HEK293 (cell line): ENCODE measurements at regions not wholly inside any gene's neighbourhood (a gene's known extent, or its start where the extent isn't known, plus 50 kb on each side); places are given as distances from the start of the nearest gene placed in this dataset.

Source experiments
- CTCF ChIA-PET: fragments of 350-600 bp; formaldehyde crosslinking; extraction: SDS; loops from one replicate; lab custom pipeline; 2021; ENCODE audit warnings: antibody characterized with exemption; lab: Yijun Ruan, JAX
- POLR2A ChIA-PET: fragments of 300-600 bp; formaldehyde crosslinking; extraction: SDS; loops from one replicate; lab custom pipeline; 2020; ENCODE audit warnings: antibody characterized with exemption, inconsistent platforms; lab: Yijun Ruan, JAX
- H3K27ac ChIP-seq: fragments of 200-500 bp; sonication (Bioruptor generic); 2 replicates; pipeline ENCODE4 v1.5.1; 2014; ENCODE audit warnings: low read depth, low read length, control low read depth, inconsistent platforms; ENCODE audit errors: extremely low read depth
- H3K36me3 ChIP-seq, 2 experiments: fragments of 200-500 bp in 1 of 2; sonication (Bioruptor generic) in 1 of 2; 1 replicate in 1 of 2; 2 replicates in 1 of 2; pipeline ENCODE4 v1.5.1; 2014 to 2017; ENCODE audit warnings: inconsistent platforms in 2 of 2, low read length in 2 of 2; ENCODE audit not compliant: control insufficient read depth in 2 of 2, insufficient read depth in 1 of 2
- H3K4me1 ChIP-seq: fragments of 200-500 bp; sonication (Bioruptor generic); 2 replicates; pipeline ENCODE4 v1.5.1; 2014; ENCODE audit warnings: mild to moderate bottlenecking, low read length, inconsistent platforms; ENCODE audit not compliant: control insufficient read depth, insufficient read depth
- H3K4me3 ChIP-seq: 2 replicates; pipeline ENCODE4 v1.5.1; 2011; ENCODE audit warnings: low read depth, mild to moderate bottlenecking, control low read depth, low read length, moderate library complexity
- H3K9me3 ChIP-seq: fragments of 200-500 bp; sonication (Bioruptor generic); 2 replicates; pipeline ENCODE4 v1.5.1; 2014; ENCODE audit warnings: low read depth, low read length, inconsistent platforms; ENCODE audit not compliant: control insufficient read depth, insufficient read depth
- KLF10 ChIP-seq: fragments of 450-650 bp; IDR thresholded peaks from 2 replicates; pipeline ENCODE4 v1.5.1; 2018; ENCODE audit warnings: missing biosample characterization, mild to moderate bottlenecking, missing genetic modification characterization
- MZF1 ChIP-seq: fragments of 450-650 bp; formaldehyde crosslinking; IDR thresholded peaks from 2 replicates; pipeline ENCODE4 v1.5.1; 2017; ENCODE audit warnings: missing biosample characterization, missing genetic modification characterization, borderline replicate concordance
- SETDB1 ChIP-seq: IDR thresholded peaks from one replicate; pipeline ENCODE4 v1.6.1; 2017; ENCODE audit warnings: mild to moderate bottlenecking, low read length, moderate library complexity, mixed read lengths; ENCODE audit not compliant: insufficient read length
- TRIM28 ChIP-seq: IDR thresholded peaks from 2 replicates; pipeline ENCODE4 v1.6.1; 2011; ENCODE audit warnings: low read length, control low read depth, borderline replicate concordance
- ZEB2 ChIP-seq: fragments of 450-650 bp; formaldehyde crosslinking; IDR thresholded peaks from 2 replicates; pipeline ENCODE4 v1.5.1; 2016; ENCODE audit warnings: missing biosample characterization, missing genetic modification characterization
- ZFP41 ChIP-seq: fragments of 450-650 bp; formaldehyde crosslinking; IDR thresholded peaks from 2 replicates; pipeline ENCODE4 v1.5.1; 2016; ENCODE audit warnings: missing biosample characterization, missing genetic modification characterization, borderline replicate concordance
- ZNF132 ChIP-seq: fragments of 450-650 bp; formaldehyde crosslinking; IDR thresholded peaks from 2 replicates; pipeline ENCODE4 v1.5.1; 2017; ENCODE audit warnings: missing biosample characterization, missing genetic modification characterization, borderline replicate concordance
- ZNF211 ChIP-seq: fragments of 450-650 bp; formaldehyde crosslinking; IDR thresholded peaks from 2 replicates; pipeline ENCODE4 v1.5.1; 2016; ENCODE audit warnings: low read depth, missing biosample characterization, missing genetic modification characterization
- ZNF404 ChIP-seq: fragments of 450-650 bp; formaldehyde crosslinking; IDR thresholded peaks from 2 replicates; pipeline ENCODE4 v1.5.1; 2017; ENCODE audit warnings: missing biosample characterization, missing genetic modification characterization
- ZNF571 ChIP-seq: fragments of 450-650 bp; formaldehyde crosslinking; IDR thresholded peaks from 2 replicates; pipeline ENCODE4 v1.5.0; 2017; ENCODE audit warnings: missing biosample characterization, missing genetic modification characterization
- ZNF585B ChIP-seq: fragments of 450-650 bp; formaldehyde crosslinking; IDR thresholded peaks from 2 replicates; pipeline ENCODE4 v1.5.1; 2016; ENCODE audit warnings: missing biosample characterization, missing genetic modification characterization
- ZNF654 ChIP-seq: fragments of 450-650 bp; formaldehyde crosslinking; IDR thresholded peaks from 2 replicates; pipeline ENCODE4 v1.5.1; 2016; ENCODE audit warnings: low read depth, missing biosample characterization, missing genetic modification characterization
- ZNF677 ChIP-seq: fragments of 450-650 bp; IDR thresholded peaks from 2 replicates; pipeline ENCODE4 v1.5.0; 2018; ENCODE audit warnings: missing biosample characterization, mild to moderate bottlenecking, missing genetic modification characterization, moderate library complexity
- ZNF785 ChIP-seq: fragments of 450-650 bp; formaldehyde crosslinking; IDR thresholded peaks from 2 replicates; pipeline ENCODE4 v1.5.1; 2016; ENCODE audit warnings: missing biosample characterization, missing genetic modification characterization
- TF ChIP-seq, protein P1 (sequence below): fragments of 450-650 bp; formaldehyde crosslinking; IDR thresholded peaks from 2 replicates; pipeline ENCODE4; 2016; ENCODE audit warnings: missing biosample characterization, missing genetic modification characterization
- TF ChIP-seq, protein P2 (sequence below): fragments of 450-650 bp; formaldehyde crosslinking; IDR thresholded peaks from 2 replicates; pipeline ENCODE4 v1.5.1; 2016; ENCODE audit warnings: missing biosample characterization, missing genetic modification characterization, borderline replicate concordance
- TF ChIP-seq, protein P3 (sequence below): fragments of 450-650 bp; formaldehyde crosslinking; IDR thresholded peaks from 2 replicates; pipeline ENCODE4 v1.5.1; 2017; ENCODE audit warnings: missing biosample characterization, missing genetic modification characterization
- TF ChIP-seq, protein P4 (sequence below): fragments of 450-650 bp; formaldehyde crosslinking; IDR thresholded peaks from 2 replicates; pipeline ENCODE4 v1.5.1; 2016; ENCODE audit warnings: missing biosample characterization, missing genetic modification characterization

DNA sequence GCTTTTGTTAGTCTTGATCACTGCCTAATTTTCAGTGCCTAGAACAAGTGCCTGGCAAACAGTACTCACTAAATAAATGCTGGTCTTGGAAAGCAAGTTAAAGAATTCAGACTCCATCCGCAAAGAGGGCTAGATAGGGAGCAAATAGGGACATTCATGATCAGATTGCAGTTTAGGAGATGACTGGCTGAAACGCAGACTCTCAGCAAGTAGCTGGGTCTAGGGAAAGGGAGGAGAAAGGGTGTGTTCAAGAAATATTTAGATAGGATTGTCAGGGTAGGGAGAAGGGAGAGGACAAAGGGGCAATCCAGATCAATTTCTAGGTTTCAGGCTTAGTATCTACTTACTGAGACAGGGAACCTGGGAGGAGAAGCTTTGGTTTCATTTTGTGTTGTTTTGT, 108.4 kb downstream of the ESM1 start:
- ChIA-PET POLR2A (no interaction called here), CTCF (interaction anchor here (1.0 to 5.8 kb wide), 2 partner anchors 9 to 10 kb away, joined by 4 to 30 read pairs; no protein-coding TSS in a partner anchor)
- Histone ChIP-seq H3K9me3 (no peaks in the 10 kb centered on the region), H3K4me1 (peaks cover 3% of the 10 kb centered on the region; the same call in 1 of the 2 replicates), H3K36me3 (no peaks in the 10 kb centered on the region), H3K4me3 (no peak overlapping the region), H3K27ac (no peak overlapping the region)
- TF ChIP-seq ZEB2 (tag by site-specific recombination) = no peak
- TF ChIP-seq ZNF132 = no peak
- TF ChIP-seq, protein P1, sequence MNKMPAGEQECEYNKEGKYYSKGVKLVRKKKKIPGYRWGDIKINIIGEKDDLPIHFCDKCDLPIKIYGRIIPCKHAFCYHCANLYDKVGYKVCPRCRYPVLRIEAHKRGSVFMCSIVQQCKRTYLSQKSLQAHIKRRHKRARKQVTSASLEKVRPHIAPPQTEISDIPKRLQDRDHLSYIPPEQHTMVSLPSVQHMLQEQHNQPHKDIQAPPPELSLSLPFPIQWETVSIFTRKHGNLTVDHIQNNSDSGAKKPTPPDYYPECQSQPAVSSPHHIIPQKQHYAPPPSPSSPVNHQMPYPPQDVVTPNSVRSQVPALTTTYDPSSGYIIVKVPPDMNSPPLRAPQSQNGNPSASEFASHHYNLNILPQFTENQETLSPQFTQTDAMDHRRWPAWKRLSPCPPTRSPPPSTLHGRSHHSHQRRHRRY (tag by site-specific recombination) = no peak
- no peak for TF ChIP-seq ZNF585B (tag by site-specific recombination)
- TF ChIP-seq ZNF571 = no peak
- no peak for TF ChIP-seq KLF10 (tag by site-specific recombination)
- no peak for TF ChIP-seq ZNF211 (tag by site-specific recombination)

DNA sequence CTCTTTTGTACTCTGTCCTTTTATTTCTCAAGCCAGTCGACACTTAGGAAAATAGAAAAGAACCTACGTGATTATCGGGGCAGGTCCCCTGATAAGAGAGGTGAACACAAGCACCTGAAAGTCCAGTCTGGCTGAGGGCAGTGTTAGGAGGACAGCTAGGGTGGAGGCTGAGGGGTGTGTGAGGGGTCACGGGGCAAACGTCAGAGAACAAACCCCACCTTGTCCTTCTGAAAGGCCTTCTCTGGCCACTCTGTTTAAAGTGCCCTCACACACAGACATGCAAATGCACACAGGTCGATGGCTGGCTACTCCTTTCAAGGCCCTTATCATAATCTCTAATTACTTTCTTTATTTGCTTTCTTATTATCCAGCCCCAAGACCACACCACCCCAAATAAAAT, 108.8 kb downstream of the ESM1 start:
- Histone ChIP-seq H3K9me3 (no peaks in the 10 kb centered on the region), H3K4me3 (no peak overlapping the region), H3K27ac (no peak overlapping the region), H3K36me3 (no peaks in the 10 kb centered on the region), H3K4me1 (peaks cover 3% of the 10 kb centered on the region; the same call in 1 of the 2 replicates)
- TF ChIP-seq MZF1 (tag by site-specific recombination) (no peak), SETDB1 (no peak)
- ChIA-PET POLR2A (no interaction called here), CTCF (interaction anchor here (5.8 kb wide), 1 partner anchor 10 kb away, joined by 30 read pairs; no protein-coding TSS in a partner anchor)

DNA sequence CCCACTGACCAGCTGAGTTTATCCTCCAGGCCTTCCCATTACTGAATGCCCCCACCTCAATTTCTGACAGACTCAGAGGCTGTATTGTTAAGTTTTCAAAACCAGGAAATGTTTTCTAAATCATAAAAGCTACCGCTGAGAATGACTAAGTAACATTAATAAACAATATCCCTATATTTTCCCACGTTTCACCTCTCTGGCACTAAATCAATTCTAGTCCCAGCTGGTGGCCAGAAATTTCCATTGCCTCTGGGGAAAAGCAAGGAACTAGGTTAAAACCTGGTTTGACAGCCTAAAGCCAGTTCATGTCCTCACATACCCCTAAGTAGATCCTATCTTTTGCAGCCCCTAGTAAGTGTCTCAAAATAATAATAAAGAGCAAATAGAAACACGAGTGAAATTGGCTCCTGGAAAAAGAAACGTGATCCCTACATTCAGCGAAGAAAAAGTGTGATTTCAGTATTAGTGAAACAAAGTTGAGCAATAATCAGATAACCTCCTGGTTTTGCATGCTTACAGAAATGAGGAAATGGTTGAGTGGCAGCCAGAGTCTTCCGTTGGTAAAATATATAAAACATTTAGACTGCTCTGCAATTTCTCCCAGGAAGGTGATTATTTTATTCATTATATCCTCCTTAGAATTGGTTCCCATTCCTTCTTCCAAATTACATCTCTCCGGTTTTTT, 110.9 kb downstream of the ESM1 start:
- no peak overlapping the region for H3K4me3 ChIP-seq
- no peaks in the 10 kb centered on the region for H3K36me3 ChIP-seq
- H3K27ac ChIP-seq = no peak overlapping the region
- POLR2A ChIA-PET = no interaction called here
- TF ChIP-seq ZFP41 (tag by site-specific recombination) (no peak), TRIM28 (peak; percentile 59; the same call in 1 of the 2 replicates), ZNF404 (tag by site-specific recombination) (no peak), ZNF677 (no peak), ZNF654 (no peak), ZNF785 (tag by site-specific recombination) (no peak)
- TF ChIP-seq, protein P2, sequence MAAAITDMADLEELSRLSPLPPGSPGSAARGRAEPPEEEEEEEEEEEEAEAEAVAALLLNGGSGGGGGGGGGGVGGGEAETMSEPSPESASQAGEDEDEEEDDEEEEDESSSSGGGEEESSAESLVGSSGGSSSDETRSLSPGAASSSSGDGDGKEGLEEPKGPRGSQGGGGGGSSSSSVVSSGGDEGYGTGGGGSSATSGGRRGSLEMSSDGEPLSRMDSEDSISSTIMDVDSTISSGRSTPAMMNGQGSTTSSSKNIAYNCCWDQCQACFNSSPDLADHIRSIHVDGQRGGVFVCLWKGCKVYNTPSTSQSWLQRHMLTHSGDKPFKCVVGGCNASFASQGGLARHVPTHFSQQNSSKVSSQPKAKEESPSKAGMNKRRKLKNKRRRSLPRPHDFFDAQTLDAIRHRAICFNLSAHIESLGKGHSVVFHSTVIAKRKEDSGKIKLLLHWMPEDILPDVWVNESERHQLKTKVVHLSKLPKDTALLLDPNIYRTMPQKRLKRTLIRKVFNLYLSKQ (tag by site-specific recombination) = no peak
- TF ChIP-seq, protein P3, sequence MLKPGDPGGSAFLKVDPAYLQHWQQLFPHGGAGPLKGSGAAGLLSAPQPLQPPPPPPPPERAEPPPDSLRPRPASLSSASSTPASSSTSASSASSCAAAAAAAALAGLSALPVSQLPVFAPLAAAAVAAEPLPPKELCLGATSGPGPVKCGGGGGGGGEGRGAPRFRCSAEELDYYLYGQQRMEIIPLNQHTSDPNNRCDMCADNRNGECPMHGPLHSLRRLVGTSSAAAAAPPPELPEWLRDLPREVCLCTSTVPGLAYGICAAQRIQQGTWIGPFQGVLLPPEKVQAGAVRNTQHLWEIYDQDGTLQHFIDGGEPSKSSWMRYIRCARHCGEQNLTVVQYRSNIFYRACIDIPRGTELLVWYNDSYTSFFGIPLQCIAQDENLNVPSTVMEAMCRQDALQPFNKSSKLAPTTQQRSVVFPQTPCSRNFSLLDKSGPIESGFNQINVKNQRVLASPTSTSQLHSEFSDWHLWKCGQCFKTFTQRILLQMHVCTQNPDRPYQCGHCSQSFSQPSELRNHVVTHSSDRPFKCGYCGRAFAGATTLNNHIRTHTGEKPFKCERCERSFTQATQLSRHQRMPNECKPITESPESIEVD (tag by site-specific recombination) = no peak
- TF ChIP-seq, protein P4, sequence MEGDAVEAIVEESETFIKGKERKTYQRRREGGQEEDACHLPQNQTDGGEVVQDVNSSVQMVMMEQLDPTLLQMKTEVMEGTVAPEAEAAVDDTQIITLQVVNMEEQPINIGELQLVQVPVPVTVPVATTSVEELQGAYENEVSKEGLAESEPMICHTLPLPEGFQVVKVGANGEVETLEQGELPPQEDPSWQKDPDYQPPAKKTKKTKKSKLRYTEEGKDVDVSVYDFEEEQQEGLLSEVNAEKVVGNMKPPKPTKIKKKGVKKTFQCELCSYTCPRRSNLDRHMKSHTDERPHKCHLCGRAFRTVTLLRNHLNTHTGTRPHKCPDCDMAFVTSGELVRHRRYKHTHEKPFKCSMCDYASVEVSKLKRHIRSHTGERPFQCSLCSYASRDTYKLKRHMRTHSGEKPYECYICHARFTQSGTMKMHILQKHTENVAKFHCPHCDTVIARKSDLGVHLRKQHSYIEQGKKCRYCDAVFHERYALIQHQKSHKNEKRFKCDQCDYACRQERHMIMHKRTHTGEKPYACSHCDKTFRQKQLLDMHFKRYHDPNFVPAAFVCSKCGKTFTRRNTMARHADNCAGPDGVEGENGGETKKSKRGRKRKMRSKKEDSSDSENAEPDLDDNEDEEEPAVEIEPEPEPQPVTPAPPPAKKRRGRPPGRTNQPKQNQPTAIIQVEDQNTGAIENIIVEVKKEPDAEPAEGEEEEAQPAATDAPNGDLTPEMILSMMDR (tag by site-specific recombination) = no peak
- TF ChIP-seq, all 188 proteins: peak for 1
- H3K4me1 ChIP-seq = peaks cover 3% of the 10 kb centered on the region; the same call in 1 of the 2 replicates
- H3K9me3 ChIP-seq = no peaks in the 10 kb centered on the region
- CTCF ChIA-PET = interaction anchor here (0.8 to 1.3 kb wide), 3 partner anchors 285 to 383 kb away, joined by 3 read pairs; partner anchors contain the start of gene GPX8
